NCI-H2196 treated with DMSO at 0.1 percent for 48 hours (cell line): ENCODE measurements at regions not wholly inside any gene's neighbourhood (a gene's known extent, or its start where the extent isn't known, plus 50 kb on each side); places are given as distances from the start of the nearest gene placed in this dataset.

Experiments
- DNase-seq: peaks from one replicate; lab custom pipeline; 2025; ENCODE audit not compliant: unreplicated experiment; lab: John Stamatoyannopoulos, UW

DNA sequence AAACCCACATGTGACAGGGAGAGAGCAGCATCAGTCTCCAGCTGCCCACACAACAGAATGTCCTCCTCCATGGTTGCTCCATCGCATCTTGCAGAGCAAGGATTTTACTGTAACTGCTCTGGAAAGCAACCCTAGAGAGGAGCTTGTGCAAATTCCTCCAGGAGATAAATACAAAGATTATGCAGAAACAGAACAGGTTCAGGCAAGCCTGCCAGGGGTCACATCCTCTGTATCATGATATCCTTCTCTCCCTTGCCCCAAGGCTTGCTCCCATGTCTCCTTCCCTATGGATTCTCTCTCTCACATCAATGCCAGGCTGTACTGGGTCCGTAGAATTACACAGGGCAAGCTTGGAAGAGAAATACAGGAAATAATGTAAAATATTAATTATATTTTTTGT, 226.0 kb downstream of the MPDZ start:
- no peak for DNase-seq

DNA sequence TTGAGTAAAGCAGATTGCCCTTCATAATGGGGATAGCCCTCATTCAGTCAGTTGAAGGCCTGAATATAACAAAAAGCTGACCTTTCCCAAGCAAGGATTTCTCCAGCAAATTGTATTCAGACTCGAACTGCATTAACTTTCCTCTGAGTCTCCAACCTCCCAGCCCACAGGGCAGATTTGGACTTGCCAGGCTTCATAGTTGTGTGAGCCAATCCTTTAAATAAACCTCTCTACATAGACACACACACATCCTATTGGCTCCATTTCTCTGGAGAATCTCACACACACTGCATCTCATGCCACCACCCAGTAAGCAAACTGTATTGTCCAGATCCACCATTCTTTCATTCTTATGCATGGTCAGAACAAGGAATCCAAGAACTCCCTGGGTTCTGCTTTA, 225.1 kb downstream of the MPDZ start:
- DNase-seq: no peak
